H9 (cell line): ENCODE measurements at regions not wholly inside any gene's neighbourhood (a gene's known extent, or its start where the extent isn't known, plus 50 kb on each side); places are given as distances from the start of the nearest gene placed in this dataset.

Experiments
- DNase-seq: peaks from one replicate; pipeline ENCODE4 v3.0.0-alpha.2; 2017
- H2AFZ ChIP-seq: one replicate; pipeline ENCODE4 v1.6.1; 2013; ENCODE audit warnings: mild to moderate bottlenecking, low read length, control low read depth, moderate library complexity
- H2AK5ac ChIP-seq: 2 replicates; pipeline ENCODE4 v1.6.1; 2013; ENCODE audit warnings: low read length, control low read depth, mixed read lengths; ENCODE audit not compliant: insufficient read length
- H2BK120ac ChIP-seq: one replicate; pipeline ENCODE4 v1.6.1; 2013; ENCODE audit warnings: low read depth, mild to moderate bottlenecking, low read length, control low read depth, inconsistent platforms; ENCODE audit not compliant: poor library complexity, severe bottlenecking
- H2BK12ac ChIP-seq: 2 replicates; pipeline ENCODE4 v1.6.1; 2013; ENCODE audit warnings: low read length, control low read depth, mixed read lengths, low read depth; ENCODE audit not compliant: insufficient read length
- H2BK15ac ChIP-seq: 2 replicates; pipeline ENCODE4 v1.6.1; 2013; ENCODE audit warnings: low read depth, low read length, control low read depth
- H2BK20ac ChIP-seq: one replicate; pipeline ENCODE4 v1.6.1; 2013; ENCODE audit warnings: low read depth, mild to moderate bottlenecking, low read length, control low read depth, inconsistent platforms; ENCODE audit not compliant: poor library complexity, severe bottlenecking
- H2BK5ac ChIP-seq: 2 replicates; pipeline ENCODE4 v1.6.1; 2013; ENCODE audit warnings: low read length, control low read depth, mixed read lengths; ENCODE audit not compliant: insufficient read length
- H3K14ac ChIP-seq: 2 replicates; pipeline ENCODE4 v1.6.1; 2013; ENCODE audit warnings: low read length, control low read depth; ENCODE audit not compliant: insufficient read depth
- H3K18ac ChIP-seq: 2 replicates; pipeline ENCODE4 v1.6.1; 2013; ENCODE audit warnings: low read depth, mild to moderate bottlenecking, mixed read lengths, low read length, control low read depth; ENCODE audit not compliant: insufficient read length
- H3K23ac ChIP-seq: 2 replicates; pipeline ENCODE4 v1.6.1; 2013; ENCODE audit warnings: low read length, control low read depth, mixed read lengths, low read depth; ENCODE audit not compliant: insufficient read length
- H3K23me2 ChIP-seq: 2 replicates; pipeline ENCODE4 v1.6.1; 2013; ENCODE audit warnings: low read depth, mild to moderate bottlenecking, mixed read lengths, low read length, control low read depth; ENCODE audit not compliant: insufficient read length, poor library complexity, severe bottlenecking
- H3K27ac ChIP-seq: 2 replicates; pipeline ENCODE4 v1.5.1; 2013; ENCODE audit warnings: low read length, control low read depth, mixed read lengths, low read depth; ENCODE audit not compliant: insufficient read length
- H3K27me3 ChIP-seq: 2 replicates; pipeline ENCODE4 v1.6.1; 2013; ENCODE audit warnings: low read length, control low read depth, inconsistent platforms; ENCODE audit not compliant: insufficient read depth
- H3K4ac ChIP-seq: 2 replicates; pipeline ENCODE4 v1.6.1; 2013; ENCODE audit warnings: low read depth, mild to moderate bottlenecking, control low read depth, inconsistent platforms, low read length, moderate library complexity
- H3K4me1 ChIP-seq: 2 replicates; pipeline ENCODE4 v1.6.1; 2013; ENCODE audit warnings: low read length, control low read depth, inconsistent platforms; ENCODE audit not compliant: insufficient read depth
- H3K4me2 ChIP-seq: 2 replicates; pipeline ENCODE4 v1.6.1; 2013; ENCODE audit warnings: low read length, control low read depth, mixed read lengths; ENCODE audit not compliant: insufficient read length, insufficient read depth
- H3K56ac ChIP-seq: 2 replicates; pipeline ENCODE4 v1.6.1; 2013; ENCODE audit warnings: low read depth, mild to moderate bottlenecking, mixed read lengths, low read length, control low read depth; ENCODE audit not compliant: insufficient read length
- H3K79me1 ChIP-seq: 2 replicates; pipeline ENCODE4 v1.6.1; 2013; ENCODE audit warnings: low read depth, mild to moderate bottlenecking, moderate library complexity, low read length, control low read depth, inconsistent platforms; ENCODE audit not compliant: insufficient read depth, poor library complexity, severe bottlenecking
- H3K79me2 ChIP-seq: 2 replicates; pipeline ENCODE4 v1.6.1; 2013; ENCODE audit warnings: low read length, control low read depth, inconsistent platforms; ENCODE audit not compliant: insufficient read depth
- H3K9ac ChIP-seq: 2 replicates; pipeline ENCODE4 v1.6.1; 2013; ENCODE audit warnings: low read length, control low read depth, mixed read lengths; ENCODE audit not compliant: insufficient read length; ENCODE audit errors: extremely low read depth
- H3K9me3 ChIP-seq: one replicate; pipeline ENCODE4 v1.6.1; 2013; ENCODE audit warnings: low read depth, low read length, inconsistent platforms; ENCODE audit not compliant: control insufficient read depth
- H3T11ph ChIP-seq: one replicate; pipeline ENCODE4 v1.6.1; 2013; ENCODE audit warnings: mild to moderate bottlenecking, low read length, control low read depth, inconsistent platforms
- H4K20me1 ChIP-seq: one replicate; pipeline ENCODE4 v1.6.1; 2013; ENCODE audit not compliant: control insufficient read depth, insufficient read length, insufficient read depth
- H4K5ac ChIP-seq: 2 replicates; pipeline ENCODE4 v1.6.1; 2013; ENCODE audit warnings: low read depth, mild to moderate bottlenecking, mixed read lengths, low read length, control low read depth; ENCODE audit not compliant: insufficient read length
- H4K8ac ChIP-seq: replicated peaks from 2 replicates; pipeline ENCODE4 v1.6.1; 2013; ENCODE audit warnings: low read length, control low read depth, mixed read lengths, low read depth; ENCODE audit not compliant: insufficient read length
- H4K91ac ChIP-seq: 2 replicates; pipeline ENCODE4 v1.6.1; 2013; ENCODE audit warnings: low read depth, mild to moderate bottlenecking, moderate library complexity, mixed read lengths, low read length, control low read depth; ENCODE audit not compliant: insufficient read length
- H3K27ac Mint-ChIP-seq, 3 experiments: 2 replicates in 2 of 3; 3 replicates in 1 of 3; pipeline ENCODE4 v1.8.0; 2020 to 2021; ENCODE audit warnings: mixed read lengths in 3 of 3, mild to moderate bottlenecking in 1 of 3, moderate library complexity in 1 of 3
- H3K27me3 Mint-ChIP-seq: 2 replicates; pipeline ENCODE4 v1.8.0; 2021; ENCODE audit warnings: low read depth, mild to moderate bottlenecking, moderate library complexity, mixed read lengths
- H3K36me3 Mint-ChIP-seq, 3 experiments: 2 replicates in 2 of 3; 3 replicates in 1 of 3; pipeline ENCODE4 v1.8.0; 2020 to 2021; ENCODE audit warnings: low read depth in 3 of 3, mixed read lengths in 3 of 3; ENCODE audit not compliant: insufficient read depth in 1 of 3
- H3K4me1 Mint-ChIP-seq, 2 experiments: 2 replicates each; pipeline ENCODE4 v1.8.0; 2020; ENCODE audit warnings: mixed read lengths in 2 of 2
- H3K4me3 Mint-ChIP-seq, 2 experiments: 2 replicates in 1 of 2; 3 replicates in 1 of 2; pipeline ENCODE4 v1.8.0; 2020 to 2021; ENCODE audit warnings: mild to moderate bottlenecking in 2 of 2, mixed read lengths in 2 of 2, moderate library complexity in 1 of 2
- H3K9me3 Mint-ChIP-seq, 2 experiments: 2 replicates in 1 of 2; 3 replicates in 1 of 2; pipeline ENCODE4 v1.8.0; 2020; ENCODE audit warnings: mild to moderate bottlenecking in 2 of 2, mixed read lengths in 2 of 2, moderate library complexity in 1 of 2
- CTCF ChIP-seq: fragments of 200-600 bp; sonication (generic); conservative IDR thresholded peaks from 3 replicates; pipeline ENCODE4 v1.8.0; 2021; ENCODE audit warnings: antibody characterized with exemption, mild to moderate bottlenecking

GRCh38 chr1:221200464-221200863, 321.2 kb downstream of the HLX start:
- no peak overlapping the region for H2BK5ac ChIP-seq
- H3K27ac Mint-ChIP-seq = no peak overlapping the region
- no peaks in the 10 kb centered on the region for H4K20me1 ChIP-seq
- TF ChIP-seq CTCF = no peak
- peaks cover 0 to 2% of the 10 kb centered on the region in 2 experiments; a peak in 1 of 4 replicates for H3K4me1 Mint-ChIP-seq
- peaks cover 0 to 4% (median 0%) of the 10 kb centered on the region in 3 experiments; a peak in 2 of 7 replicates for H3K36me3 Mint-ChIP-seq
- H3K4me1 ChIP-seq = no peaks in the 10 kb centered on the region
- no peak overlapping the region for H3K18ac ChIP-seq
- no peak overlapping the region for H3K56ac ChIP-seq
- H3K27ac ChIP-seq = no peak overlapping the region
- no peak overlapping the region for H3K9ac ChIP-seq
- H2AK5ac ChIP-seq = no peak overlapping the region
- no peak overlapping the region for H3T11ph ChIP-seq
- no peak overlapping the region for H3K4me2 ChIP-seq
- no peaks in the 10 kb centered on the region for H3K79me2 ChIP-seq
- H2BK20ac ChIP-seq = no peak overlapping the region
- no peak overlapping the region for H3K14ac ChIP-seq
- no peak overlapping the region for H4K91ac ChIP-seq
- peaks cover 11 to 15% of the 10 kb centered on the region in 2 experiments; a peak in 4 of 5 replicates for H3K9me3 Mint-ChIP-seq
- H3K23ac ChIP-seq = no peak overlapping the region
- no peaks in the 10 kb centered on the region for H3K27me3 Mint-ChIP-seq
- H3K4me3 Mint-ChIP-seq = no peak overlapping the region
- DNase-seq = no peak
- H4K8ac ChIP-seq = no peak overlapping the region
- no peak overlapping the region for H2AFZ ChIP-seq
- no peak overlapping the region for H2BK15ac ChIP-seq
- H3K23me2 ChIP-seq = no peaks in the 10 kb centered on the region
- H2BK120ac ChIP-seq = no peak overlapping the region
- H3K4ac ChIP-seq = no peak overlapping the region
- H3K27me3 ChIP-seq = no peaks in the 10 kb centered on the region
- H3K79me1 ChIP-seq = no peaks in the 10 kb centered on the region
- no peak overlapping the region for H4K5ac ChIP-seq
- no peaks in the 10 kb centered on the region for H3K9me3 ChIP-seq
- no peak overlapping the region for H2BK12ac ChIP-seq
